K562 (cell line): ENCODE measurements at regions not wholly inside any gene's neighbourhood (a gene's known extent, or its start where the extent isn't known, plus 50 kb on each side); places are given as distances from the start of the nearest gene placed in this dataset.

ENCODE experiments used
- DPF2 ChIP-seq: fragments of 450-650 bp; IDR thresholded peaks from 2 replicates; pipeline ENCODE4 v1.6.1; 2016
- EP400 ChIP-seq: fragments of 450-650 bp; IDR thresholded peaks from 2 replicates; pipeline ENCODE4 v1.6.1; 2017; ENCODE audit warnings: antibody characterized with exemption, mild to moderate bottlenecking, moderate library complexity
- HDAC1 ChIP-seq, 2 experiments: fragments of 450-650 bp; IDR thresholded peaks; 2 replicates each; pipeline ENCODE4 v1.6.1; 2016 to 2017; ENCODE audit warnings: inconsistent platforms in 1 of 2, mild to moderate bottlenecking in 1 of 2, moderate library complexity in 1 of 2
- KDM1A ChIP-seq, 2 experiments: fragments of 450-650 bp; IDR thresholded peaks; 2 replicates each; pipeline ENCODE4 v1.6.1; 2016; ENCODE audit warnings: mild to moderate bottlenecking in 2 of 2
- MCM5 ChIP-seq: fragments of 450-650 bp; IDR thresholded peaks from 2 replicates; pipeline ENCODE4 v1.6.1; 2016; ENCODE audit warnings: low read depth
- MEF2A ChIP-seq: IDR thresholded peaks from 2 replicates; pipeline ENCODE4 v1.6.1; 2011; ENCODE audit warnings: low read depth, mild to moderate bottlenecking, low read length, moderate library complexity; ENCODE audit not compliant: control insufficient read depth
- MEIS2 ChIP-seq: fragments of 450-650 bp; IDR thresholded peaks from 2 replicates; pipeline ENCODE4 v1.6.1; 2014; ENCODE audit warnings: mild to moderate bottlenecking; ENCODE audit not compliant: partially characterized antibody
- NCOA1 ChIP-seq: fragments of 450-650 bp; IDR thresholded peaks from 2 replicates; pipeline ENCODE4 v1.6.1; 2016; ENCODE audit warnings: low read depth
- SOX6 ChIP-seq: fragments of 450-650 bp; IDR thresholded peaks from 2 replicates; pipeline ENCODE4 v1.6.1; 2014; ENCODE audit warnings: mild to moderate bottlenecking
- ZNF324 ChIP-seq: fragments of 250-450 bp; sonication (Bioruptor Pico); IDR thresholded peaks from 2 replicates; pipeline ENCODE4 v1.4.0; 2020; ENCODE audit warnings: mild to moderate bottlenecking
- TF ChIP-seq, protein P1 (sequence below): fragments of 200-800 bp; sonication (Bioruptor generic); IDR thresholded peaks from 2 replicates; pipeline ENCODE4 v1.6.1; 2017; ENCODE audit warnings: missing genetic modification characterization, missing compliant biosample characterization
- TF ChIP-seq, protein P2 (sequence below), 2 experiments: fragments of 450-650 bp; formaldehyde crosslinking in 1 of 2; IDR thresholded peaks; 2 replicates each; pipeline versions ENCODE4 v1.4.0 to v1.6.1; 2014 to 2020; ENCODE audit warnings: mild to moderate bottlenecking in 2 of 2, borderline replicate concordance in 1 of 2, low read depth in 1 of 2
- TF ChIP-seq, protein P3 (sequence below), 2 experiments: fragments of 450-650 bp in 1 of 2; sonication (generic) in 1 of 2; formaldehyde crosslinking in 1 of 2; IDR thresholded peaks in 1 of 2; conservative IDR thresholded peaks in 1 of 2; 2 replicates each; pipeline versions ENCODE4 v1.6.1 to v1.8.1; 2016 to 2023; ENCODE audit warnings: mild to moderate bottlenecking in 2 of 2, moderate library complexity in 2 of 2, inconsistent platforms in 1 of 2, missing genetic modification reagents in 1 of 2

DNA sequence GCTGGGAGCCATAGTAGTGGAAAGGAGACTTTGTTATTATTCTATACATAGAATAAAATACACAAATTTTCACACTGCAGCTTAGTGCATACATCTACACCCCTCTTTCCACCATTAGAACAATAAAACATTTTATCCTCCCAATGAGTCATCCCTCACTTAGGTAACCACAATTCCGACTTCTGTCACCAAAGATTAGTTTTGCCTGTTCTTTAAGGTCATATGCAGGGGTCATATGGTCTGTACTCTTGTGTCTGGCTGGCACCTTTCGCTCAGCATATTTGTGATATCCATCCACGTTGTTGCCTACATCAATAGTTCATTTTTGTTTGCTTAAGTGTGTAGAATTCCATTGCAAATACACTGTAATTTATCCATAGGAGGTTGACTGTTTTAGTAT is 399.4 kb downstream of the SHQ1 start (continued):
- TF ChIP-seq MCM5 (no peak), NCOA1 (0 out of 2 replicates have a peak, but pooled peaks have one; percentile 38), KDM1A (IDR thresholded peaks at IDR 0.05) (peak; percentile 13 to 48; a peak in 3 of 4 replicates), SOX6 (peak; percentile 91), EP400 (peak; percentile 41; the same call in 1 of the 2 replicates), HDAC1 (IDR thresholded peaks at IDR 0.05) (peak in 1 of 2 experiments; percentile 50; a peak in 1 of 4 replicates), DPF2 (peak; percentile 92), ZNF324 (CRISPR knock-in tag) (no peak), MEIS2 (peak; percentile 92), MEF2A (0 out of 2 replicates have a peak, but pooled peaks have one; percentile 12)
- TF ChIP-seq, protein P1, sequence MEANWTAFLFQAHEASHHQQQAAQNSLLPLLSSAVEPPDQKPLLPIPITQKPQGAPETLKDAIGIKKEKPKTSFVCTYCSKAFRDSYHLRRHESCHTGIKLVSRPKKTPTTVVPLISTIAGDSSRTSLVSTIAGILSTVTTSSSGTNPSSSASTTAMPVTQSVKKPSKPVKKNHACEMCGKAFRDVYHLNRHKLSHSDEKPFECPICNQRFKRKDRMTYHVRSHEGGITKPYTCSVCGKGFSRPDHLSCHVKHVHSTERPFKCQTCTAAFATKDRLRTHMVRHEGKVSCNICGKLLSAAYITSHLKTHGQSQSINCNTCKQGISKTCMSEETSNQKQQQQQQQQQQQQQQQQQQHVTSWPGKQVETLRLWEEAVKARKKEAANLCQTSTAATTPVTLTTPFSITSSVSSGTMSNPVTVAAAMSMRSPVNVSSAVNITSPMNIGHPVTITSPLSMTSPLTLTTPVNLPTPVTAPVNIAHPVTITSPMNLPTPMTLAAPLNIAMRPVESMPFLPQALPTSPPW (CRISPR knock-in tag): 0 out of 2 replicates have a peak, but pooled peaks have one; percentile 27
- TF ChIP-seq, protein P2, sequence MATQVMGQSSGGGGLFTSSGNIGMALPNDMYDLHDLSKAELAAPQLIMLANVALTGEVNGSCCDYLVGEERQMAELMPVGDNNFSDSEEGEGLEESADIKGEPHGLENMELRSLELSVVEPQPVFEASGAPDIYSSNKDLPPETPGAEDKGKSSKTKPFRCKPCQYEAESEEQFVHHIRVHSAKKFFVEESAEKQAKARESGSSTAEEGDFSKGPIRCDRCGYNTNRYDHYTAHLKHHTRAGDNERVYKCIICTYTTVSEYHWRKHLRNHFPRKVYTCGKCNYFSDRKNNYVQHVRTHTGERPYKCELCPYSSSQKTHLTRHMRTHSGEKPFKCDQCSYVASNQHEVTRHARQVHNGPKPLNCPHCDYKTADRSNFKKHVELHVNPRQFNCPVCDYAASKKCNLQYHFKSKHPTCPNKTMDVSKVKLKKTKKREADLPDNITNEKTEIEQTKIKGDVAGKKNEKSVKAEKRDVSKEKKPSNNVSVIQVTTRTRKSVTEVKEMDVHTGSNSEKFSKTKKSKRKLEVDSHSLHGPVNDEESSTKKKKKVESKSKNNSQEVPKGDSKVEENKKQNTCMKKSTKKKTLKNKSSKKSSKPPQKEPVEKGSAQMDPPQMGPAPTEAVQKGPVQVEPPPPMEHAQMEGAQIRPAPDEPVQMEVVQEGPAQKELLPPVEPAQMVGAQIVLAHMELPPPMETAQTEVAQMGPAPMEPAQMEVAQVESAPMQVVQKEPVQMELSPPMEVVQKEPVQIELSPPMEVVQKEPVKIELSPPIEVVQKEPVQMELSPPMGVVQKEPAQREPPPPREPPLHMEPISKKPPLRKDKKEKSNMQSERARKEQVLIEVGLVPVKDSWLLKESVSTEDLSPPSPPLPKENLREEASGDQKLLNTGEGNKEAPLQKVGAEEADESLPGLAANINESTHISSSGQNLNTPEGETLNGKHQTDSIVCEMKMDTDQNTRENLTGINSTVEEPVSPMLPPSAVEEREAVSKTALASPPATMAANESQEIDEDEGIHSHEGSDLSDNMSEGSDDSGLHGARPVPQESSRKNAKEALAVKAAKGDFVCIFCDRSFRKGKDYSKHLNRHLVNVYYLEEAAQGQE (IDR thresholded peaks at IDR 0.05; ENCODE audit: borderline replicate concordance): peak; percentile 29; the same call in 1 of the 2 replicates
- TF ChIP-seq, protein P2 (CRISPR knock-in tag; IDR thresholded peaks at IDR 0.05; ENCODE audit: low read depth): no peak
- TF ChIP-seq, protein P3, sequence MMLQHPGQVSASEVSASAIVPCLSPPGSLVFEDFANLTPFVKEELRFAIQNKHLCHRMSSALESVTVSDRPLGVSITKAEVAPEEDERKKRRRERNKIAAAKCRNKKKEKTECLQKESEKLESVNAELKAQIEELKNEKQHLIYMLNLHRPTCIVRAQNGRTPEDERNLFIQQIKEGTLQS (IDR thresholded peaks at IDR 0.05): peak; percentile 95
- TF ChIP-seq, protein P3 (CRISPR knock-in tag; conservative IDR thresholded peaks at IDR 0.05): peak; percentile 75; the same call in 1 of the 2 replicates
